ENCODE measurements at regions not wholly inside any gene's neighbourhood (a gene's known extent, or its start where the extent isn't known, plus 50 kb on each side); places are given as distances from the start of the nearest gene placed in this dataset.

DNA sequence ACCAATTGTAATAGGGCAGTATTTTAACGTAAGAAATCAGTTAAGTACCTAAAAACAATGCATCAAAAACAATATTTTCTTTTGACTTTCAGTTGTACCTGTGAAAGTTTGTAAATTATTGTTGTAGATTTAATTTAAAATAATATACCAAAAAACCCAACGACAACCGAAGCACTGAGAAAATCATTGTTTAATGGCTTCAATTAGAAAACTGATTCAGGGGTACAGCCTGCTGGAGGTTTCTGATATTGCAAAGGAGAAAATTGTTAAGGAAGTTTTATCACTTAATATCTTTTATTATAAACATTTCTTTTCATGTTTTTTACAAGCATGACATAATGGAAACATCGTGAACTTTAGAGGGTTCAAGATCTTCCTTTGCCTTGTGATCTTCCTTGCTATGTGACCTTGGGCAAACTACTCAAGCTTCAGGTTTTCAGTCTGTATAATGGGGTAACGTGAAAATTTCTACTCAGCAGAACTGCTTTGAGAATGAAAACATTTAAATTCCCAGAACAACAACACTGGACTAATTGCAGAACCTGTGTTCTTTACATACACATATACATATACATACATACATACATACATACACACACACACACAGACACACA, 76.3 kb upstream of the GLS start:
- no peak overlapping the region for H3K4me3 ChIP-seq (ENCODE audit: low read depth, low read length, poor library complexity, severe bottlenecking)
- H3K27ac ChIP-seq (ENCODE audit: low read depth, low read length, poor library complexity, severe bottlenecking) = no peak overlapping the region
- no peaks in the 10 kb centered on the region for H3K36me3 ChIP-seq (ENCODE audit: insufficient read depth, low read length, poor library complexity, severe bottlenecking)
- TF ChIP-seq CTCF (conservative IDR thresholded peaks at IDR 0.05; ENCODE audit: low read depth, low read length) (peak; percentile 72), EZH2 (IDR thresholded peaks at IDR 0.05; ENCODE audit: borderline replicate concordance, low read depth, low read length, poor library complexity, severe bottlenecking) (no peak)
- peaks cover 5% of the 10 kb centered on the region for H3K4me1 ChIP-seq (ENCODE audit: insufficient read depth, low read length, poor library complexity, severe bottlenecking)
- CTCF ChIA-PET = no interaction called here
- H3K27me3 ChIP-seq (replicated peaks; ENCODE audit: insufficient read depth, low read depth, low read length, poor library complexity) = no peaks in the 10 kb centered on the region
- no TSS peak for BruUV-seq (replicated peaks)
- intact Hi-C loops (cut with micrococcal nuclease; ENCODE audit: unreplicated experiment) = loop anchor here (10.0 kb wide), 2 partner anchors 429 to 719 kb away; no protein-coding TSS in a partner anchor
- DNase-seq (ENCODE audit: low spot score) = peak; percentile 43
- no peaks in the 10 kb centered on the region for H3K9me3 ChIP-seq (ENCODE audit: low read depth, low read length, poor library complexity, severe bottlenecking)
- POLR2A ChIA-PET (ENCODE audit: low non-redundant PET) = interaction anchor here (0.7 kb wide), 1 partner anchor 207 kb away, joined by 5 read pairs; no protein-coding TSS in a partner anchor

DNA sequence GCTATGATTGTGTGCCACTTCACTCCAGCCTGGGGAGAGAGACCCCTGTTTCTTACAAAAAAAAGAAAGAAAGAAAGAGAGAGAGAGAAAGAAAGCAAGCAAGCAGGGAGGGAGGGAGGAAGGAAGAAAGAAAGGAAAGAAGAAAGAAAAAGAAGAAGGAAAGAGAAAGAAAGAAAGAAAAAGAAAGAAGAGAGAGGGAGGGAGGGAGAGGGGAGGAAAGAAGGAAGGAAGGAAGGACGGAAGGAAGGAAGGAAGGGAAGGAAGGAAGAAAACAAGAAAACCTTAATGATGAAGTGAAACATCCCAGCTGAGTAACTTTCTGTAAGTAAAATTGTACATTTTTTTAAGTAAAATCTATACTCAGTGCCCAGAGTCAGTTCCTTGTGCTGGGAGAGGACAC, 75.5 kb upstream of the GLS start:
- TF ChIP-seq EZH2 (IDR thresholded peaks at IDR 0.05; ENCODE audit: borderline replicate concordance, low read depth, low read length, poor library complexity, severe bottlenecking) (no peak), CTCF (conservative IDR thresholded peaks at IDR 0.05; ENCODE audit: low read depth, low read length) (no peak)
- no peaks in the 10 kb centered on the region for H3K27me3 ChIP-seq (replicated peaks; ENCODE audit: insufficient read depth, low read depth, low read length, poor library complexity)
- intact Hi-C loops (cut with micrococcal nuclease; ENCODE audit: unreplicated experiment) = loop anchor here (10.0 kb wide), 2 partner anchors 430 to 720 kb away; no protein-coding TSS in a partner anchor
- no TSS peak for BruUV-seq (replicated peaks)
- H3K9me3 ChIP-seq (ENCODE audit: low read depth, low read length, poor library complexity, severe bottlenecking) = no peaks in the 10 kb centered on the region
- no peak for DNase-seq (ENCODE audit: low spot score)
- no peak overlapping the region for H3K4me3 ChIP-seq (ENCODE audit: low read depth, low read length, poor library complexity, severe bottlenecking)
- peaks cover 5% of the 10 kb centered on the region for H3K4me1 ChIP-seq (ENCODE audit: insufficient read depth, low read length, poor library complexity, severe bottlenecking)
- H3K27ac ChIP-seq (ENCODE audit: low read depth, low read length, poor library complexity, severe bottlenecking) = no peak overlapping the region
- ChIA-PET CTCF (no interaction called here), POLR2A (ENCODE audit: low non-redundant PET) (no interaction called here)
- no peaks in the 10 kb centered on the region for H3K36me3 ChIP-seq (ENCODE audit: insufficient read depth, low read length, poor library complexity, severe bottlenecking)

GRCh38 chr2:190805843-190806242, 74.8 kb upstream of the GLS start:
- intact Hi-C loops (cut with micrococcal nuclease; ENCODE audit: unreplicated experiment) = loop anchor here (10.0 kb wide), 2 partner anchors 431 to 721 kb away; no protein-coding TSS in a partner anchor
- ChIA-PET POLR2A (ENCODE audit: low non-redundant PET) (no interaction called here), CTCF (no interaction called here)
- H3K9me3 ChIP-seq (ENCODE audit: low read depth, low read length, poor library complexity, severe bottlenecking) = no peaks in the 10 kb centered on the region
- no peaks in the 10 kb centered on the region for H3K27me3 ChIP-seq (replicated peaks; ENCODE audit: insufficient read depth, low read depth, low read length, poor library complexity)
- no TSS peak for BruUV-seq (replicated peaks)
- no peak for DNase-seq (ENCODE audit: low spot score)
- H3K4me3 ChIP-seq (ENCODE audit: low read depth, low read length, poor library complexity, severe bottlenecking) = no peak overlapping the region
- no peaks in the 10 kb centered on the region for H3K36me3 ChIP-seq (ENCODE audit: insufficient read depth, low read length, poor library complexity, severe bottlenecking)
- no peak overlapping the region for H3K27ac ChIP-seq (ENCODE audit: low read depth, low read length, poor library complexity, severe bottlenecking)
- peaks cover 5% of the 10 kb centered on the region for H3K4me1 ChIP-seq (ENCODE audit: insufficient read depth, low read length, poor library complexity, severe bottlenecking)
- TF ChIP-seq EZH2 (IDR thresholded peaks at IDR 0.05; ENCODE audit: borderline replicate concordance, low read depth, low read length, poor library complexity, severe bottlenecking) (no peak), CTCF (conservative IDR thresholded peaks at IDR 0.05; ENCODE audit: low read depth, low read length) (no peak)
